Choroid plexus epithelial cell (primary cell): ENCODE measurements at regions not wholly inside any gene's neighbourhood (a gene's known extent, or its start where the extent isn't known, plus 50 kb on each side); places are given as distances from the start of the nearest gene placed in this dataset.

ENCODE experiments used
- DNase-seq: peaks from one replicate; pipeline ENCODE4 v3.0.0-alpha.2; 2010; ENCODE audit warnings: low read depth
- H3K4me3 ChIP-seq: 2 replicates; pipeline ENCODE4 v1.5.1; 2011; ENCODE audit warnings: low read depth, mild to moderate bottlenecking, control low read depth, low read length, moderate library complexity
- CTCF ChIP-seq: conservative IDR thresholded peaks from 2 replicates; pipeline ENCODE4 v1.5.1; 2011; ENCODE audit warnings: low read depth, mild to moderate bottlenecking, control low read depth, inconsistent platforms, low read length, moderate library complexity

- DNase-seq = peak; percentile 97
- no peak for TF ChIP-seq CTCF
- H3K4me3 ChIP-seq = no peak overlapping the region
Observed at GRCh38 chr6:11364971-11365397, 132.5 kb upstream of the NEDD9 start.

GRCh38 chr6:11363881-11364576 is 131.6 kb upstream of the NEDD9 start:
- H3K4me3 ChIP-seq = no peak overlapping the region
- TF ChIP-seq CTCF = no peak
- no peak for DNase-seq

DNA sequence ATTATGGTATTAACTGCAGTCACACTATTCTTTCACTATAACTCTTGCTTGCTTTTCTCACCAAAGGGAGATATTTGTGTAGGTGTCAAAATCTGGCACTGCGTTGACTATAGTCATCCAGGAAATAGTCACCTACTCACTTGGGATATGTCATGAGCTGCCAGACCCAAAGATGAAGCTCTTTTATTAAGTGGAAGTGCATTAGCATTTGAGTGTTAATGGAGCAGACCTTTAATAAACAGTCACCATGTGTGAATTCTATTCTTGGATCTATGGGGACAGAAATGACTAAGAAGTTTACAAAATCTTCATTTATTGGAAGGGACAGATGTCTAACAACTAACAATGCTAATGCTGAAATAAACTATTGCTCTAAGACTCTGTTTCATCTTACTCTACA is 130.1 kb upstream of the NEDD9 start:
- no peak overlapping the region for H3K4me3 ChIP-seq
- DNase-seq = no peak
- no peak for TF ChIP-seq CTCF

DNA sequence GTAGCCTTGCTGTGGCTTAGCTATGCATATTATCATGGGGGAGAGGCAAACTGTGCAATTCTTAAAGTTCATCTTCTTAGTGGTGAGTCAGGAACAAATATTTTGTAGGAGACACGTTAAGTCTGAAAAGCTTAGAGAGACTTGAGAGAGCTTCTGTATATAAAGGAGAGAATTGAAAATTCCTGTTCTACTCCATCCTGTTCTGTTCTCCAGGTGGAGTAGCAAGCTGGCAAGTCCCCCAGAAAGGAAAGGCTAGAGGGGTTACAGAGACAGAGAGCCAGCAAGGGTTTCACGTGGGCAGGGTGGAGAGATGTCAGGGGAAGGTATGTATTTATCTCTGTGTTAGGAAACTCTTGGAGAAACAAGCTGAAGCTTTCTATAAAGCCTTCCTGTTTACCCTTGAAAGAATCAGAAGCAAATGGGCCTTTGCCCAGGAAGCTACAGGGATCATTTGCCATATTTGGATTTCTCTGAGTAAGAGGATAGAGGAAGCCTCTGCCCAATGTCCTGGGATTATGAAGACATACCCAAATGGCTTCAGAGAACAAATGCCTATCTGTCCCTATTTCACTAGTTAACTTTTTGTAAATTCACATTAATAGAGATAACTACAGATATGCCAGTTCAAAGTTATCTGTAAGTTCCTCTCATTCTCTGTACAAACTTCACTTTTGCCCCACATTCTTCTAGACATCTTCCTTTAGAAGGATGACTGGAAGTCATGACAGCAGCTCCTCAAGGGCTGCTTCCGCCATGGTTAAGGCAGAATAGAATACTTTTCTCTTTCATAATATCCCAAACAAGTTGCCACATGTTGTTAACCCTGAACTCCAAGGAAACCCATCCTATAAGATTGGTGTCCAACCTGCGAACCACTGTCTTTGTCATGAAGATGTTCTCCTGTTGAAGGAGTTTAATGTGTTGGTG is 126.7 kb upstream of the NEDD9 start:
- DNase-seq = peak; percentile 67
- TF ChIP-seq CTCF = no peak
- H3K4me3 ChIP-seq = no peak overlapping the region

GRCh38 chr6:11357285-11357684 is 124.8 kb upstream of the NEDD9 start:
- DNase-seq = no peak
- no peak overlapping the region for H3K4me3 ChIP-seq
- TF ChIP-seq CTCF = no peak

GRCh38 chr6:11356404-11357155 is 124.1 kb upstream of the NEDD9 start:
- H3K4me3 ChIP-seq = no peak overlapping the region
- no peak for TF ChIP-seq CTCF
- DNase-seq = no peak
